Sciatic nerve (tissue), 2 donors: ENCODE measurements at regions not wholly inside any gene's neighbourhood (a gene's known extent, or its start where the extent isn't known, plus 50 kb on each side); places are given as distances from the start of the nearest gene placed in this dataset.
"Not testable (repeated sequence)": the region's sequence is repeated elsewhere in the genome, so short reads cannot be mapped to it uniquely, and the experiment has no call there.

ENCODE experiments used
- ATAC-seq: fragments of 200-7000 bp; cut with Tn5 transposase; one replicate; pipeline ENCODE4 v1.9.1; 2020; ENCODE audit warnings: mild to moderate bottlenecking, moderate library complexity
- DNase-seq: peaks from one replicate; pipeline ENCODE4 v3.0.0-alpha.2; 2020; ENCODE audit warnings: low spot score
- intact Hi-C: fragments of 100-400 bp; cut with DNase I; formaldehyde crosslinking; loops from one replicate; pipeline ENCODE4 v1.14.2; 2022
- donor health status: DM: no; HTN: no; CAD: no.
- donor health status: DM: no; HTN: no; CAD: no.

DNA sequence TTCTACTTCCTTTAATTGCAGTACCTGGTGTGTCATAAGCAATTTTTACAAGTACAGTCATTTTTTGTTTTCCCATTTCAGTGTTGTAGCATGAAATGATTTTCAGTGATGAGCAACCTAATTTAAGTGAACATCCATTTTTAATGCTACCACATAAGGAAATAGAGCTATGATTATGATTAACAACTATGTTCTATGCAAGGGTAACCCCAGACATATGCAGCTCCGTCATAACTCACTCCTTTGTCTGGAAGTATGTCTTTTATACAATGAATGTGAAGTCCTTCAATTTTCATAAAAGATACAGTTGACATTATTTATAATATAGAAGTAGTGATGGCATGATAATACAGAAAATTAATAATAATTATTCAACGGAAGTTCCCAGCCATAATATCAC, 783.3 kb upstream of the CDH18 start:
- ATAC-seq, DNase-seq, intact Hi-C loops: not testable (repeated sequence)

GRCh38 chr5:20765074-20765473, 777.1 kb upstream of the CDH18 start:
- DNase-seq, intact Hi-C loops, ATAC-seq: not testable (repeated sequence)

DNA sequence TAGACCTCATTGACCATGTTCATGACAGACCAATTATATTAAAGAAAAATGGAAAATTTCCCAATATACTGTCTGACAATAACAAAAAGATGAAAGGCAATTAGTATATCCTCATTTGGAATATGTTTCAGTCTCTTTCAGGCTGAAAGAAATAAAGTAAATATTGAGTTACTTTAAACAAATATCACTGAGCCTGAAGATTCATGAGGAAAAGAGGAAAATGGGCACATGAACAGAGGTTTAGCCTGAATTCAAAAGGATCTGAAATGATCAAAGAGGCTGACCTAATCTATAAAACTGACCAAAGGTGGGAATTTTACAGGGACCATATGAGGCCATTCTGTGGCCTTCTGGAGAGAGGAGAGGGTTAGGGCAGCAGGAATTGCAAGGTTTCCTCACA, 771.5 kb upstream of the CDH18 start:
- intact Hi-C loops, ATAC-seq, DNase-seq: not testable (repeated sequence)

DNA sequence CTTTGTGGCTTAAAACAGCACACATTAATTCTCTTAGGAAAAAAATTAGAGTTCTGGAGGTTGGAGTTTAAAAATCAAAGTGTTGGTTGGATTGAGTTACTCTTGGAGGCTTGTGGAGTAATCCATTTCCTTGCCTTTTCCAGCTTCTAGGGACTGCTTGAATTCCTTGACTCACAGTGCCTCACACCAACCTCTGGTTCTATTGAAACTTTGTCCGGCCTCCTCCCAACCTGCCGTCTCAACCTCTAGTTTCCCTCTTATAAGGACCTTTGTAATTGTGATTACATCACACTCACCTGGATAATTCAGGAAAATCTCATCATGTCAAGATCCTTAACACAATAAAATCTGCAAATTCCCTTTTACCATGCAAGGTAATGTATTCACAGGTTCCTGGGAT, 764.2 kb upstream of the CDH18 start:
- DNase-seq, ATAC-seq, intact Hi-C loops: not testable (repeated sequence)

DNA sequence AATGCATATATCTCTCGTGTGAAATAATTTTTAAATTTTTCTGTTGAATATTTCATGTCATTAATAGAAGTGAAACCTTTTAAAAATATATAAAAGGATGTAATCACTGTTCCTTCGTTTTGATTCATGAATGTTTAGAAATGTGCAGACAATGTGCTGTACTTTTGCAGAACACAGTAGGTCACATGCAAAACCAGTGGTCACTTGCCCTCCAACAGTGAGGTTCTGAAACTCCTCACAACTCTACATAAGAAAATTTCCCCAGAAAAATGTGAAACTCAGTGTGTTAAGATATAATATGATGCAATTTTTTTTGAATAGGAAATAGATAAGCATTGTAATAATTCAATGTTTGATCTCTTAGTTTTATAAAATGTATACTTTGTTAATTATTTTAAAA, 747.7 kb upstream of the CDH18 start:
- intact Hi-C loops, DNase-seq, ATAC-seq: not testable (repeated sequence)

- intact Hi-C loops, result not testable (repeated sequence)
These were observed 744.2 kb upstream of the CDH18 start for GRCh38 chr5:20732223-20732622.

GRCh38 chr5:20721286-20721685, 733.3 kb upstream of the CDH18 start:
- DNase-seq, intact Hi-C loops, ATAC-seq: not testable (repeated sequence)

More at GRCh38 chr5:20732223-20732622, 744.2 kb upstream of the CDH18 start:
- ATAC-seq, DNase-seq: not testable (repeated sequence)

DNA sequence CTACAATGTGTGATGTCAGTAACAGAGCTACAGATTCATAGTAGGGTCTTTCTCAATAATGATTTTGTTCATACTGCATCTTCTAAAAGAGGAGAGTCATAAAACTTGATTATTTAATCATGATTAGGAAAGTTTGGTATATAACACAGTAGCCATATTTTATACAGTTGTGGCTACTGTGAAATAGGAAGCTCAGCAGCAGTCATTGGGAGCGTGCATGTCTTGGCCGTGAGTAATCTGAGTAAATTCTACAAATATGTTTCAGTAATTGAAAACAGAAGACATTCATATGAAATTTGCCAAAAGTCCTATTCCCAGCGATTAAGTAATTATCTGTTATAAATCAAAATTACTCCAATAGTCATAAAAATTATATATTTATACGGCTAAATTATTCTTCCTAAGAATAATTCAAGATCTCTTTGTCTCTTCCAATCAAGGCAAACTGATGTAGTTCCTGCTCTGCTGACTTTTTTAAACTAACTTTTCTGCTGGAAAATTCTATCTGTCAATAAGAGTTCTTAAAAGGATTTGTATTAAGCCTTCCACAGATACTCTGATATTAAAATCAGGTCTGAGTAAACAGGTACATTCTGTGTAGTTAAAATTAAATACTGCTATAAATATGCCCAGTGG, 723.6 kb upstream of the CDH18 start:
- DNase-seq, intact Hi-C loops, ATAC-seq: not testable (repeated sequence)

DNA sequence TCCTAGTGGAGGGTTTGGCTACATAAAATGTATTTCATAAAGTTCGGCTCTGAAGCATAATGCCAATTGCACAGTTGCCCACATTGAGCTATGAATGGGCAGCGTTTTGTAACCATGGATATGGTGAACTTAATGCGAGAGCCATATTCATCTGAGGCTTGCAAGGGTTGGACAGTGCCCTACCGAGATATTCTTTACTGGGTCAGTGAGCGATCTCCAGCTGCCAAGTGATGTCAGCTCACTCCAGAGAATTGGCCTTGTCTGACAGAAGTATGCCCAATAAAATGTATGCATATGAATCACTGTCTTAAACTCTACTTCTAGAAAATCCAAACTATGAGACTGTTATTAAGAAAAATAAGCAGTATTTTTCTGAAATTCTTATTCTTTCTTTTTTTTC, 719.6 kb upstream of the CDH18 start:
- intact Hi-C loops, DNase-seq, ATAC-seq: not testable (repeated sequence)

GRCh38 chr5:20694121-20694520, 706.1 kb upstream of the CDH18 start:
- DNase-seq, result no peak
- intact Hi-C loops, result no loop called here
- ATAC-seq, result no peak

GRCh38 chr5:20692913-20693312, 704.9 kb upstream of the CDH18 start:
- no peak for ATAC-seq
- no peak for DNase-seq
- intact Hi-C loops, result no loop called here

GRCh38 chr5:20683241-20683940, 695.4 kb upstream of the CDH18 start:
- ATAC-seq, result no peak
- intact Hi-C loops, result no loop called here
- no peak for DNase-seq

DNA sequence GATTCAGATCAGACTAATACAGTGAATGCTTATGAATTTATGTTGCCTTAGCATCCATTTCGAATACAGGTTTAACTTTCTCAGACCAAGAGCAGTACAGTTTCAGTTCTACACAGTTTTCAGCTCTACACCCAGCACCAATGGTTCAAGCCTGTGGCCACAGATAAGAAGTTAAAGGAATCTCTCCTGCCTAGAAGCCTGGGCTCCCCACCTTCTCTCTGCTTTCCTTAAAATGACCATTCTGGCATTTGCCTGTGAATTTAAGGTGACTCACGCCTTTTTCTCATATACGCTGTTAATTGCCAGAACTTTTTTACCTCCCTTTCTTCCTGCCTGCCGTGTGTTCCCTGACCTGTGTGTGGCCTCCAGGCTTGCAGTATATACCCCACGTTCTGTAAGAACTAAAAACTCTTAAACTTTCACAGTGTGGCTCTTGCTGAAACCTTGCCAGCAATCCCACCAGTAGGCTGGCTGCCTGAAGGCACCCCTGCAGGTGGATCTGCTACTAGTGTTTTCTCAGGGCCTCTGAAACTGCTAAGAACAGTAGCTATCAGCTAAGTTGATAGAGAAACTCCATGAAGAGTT, 692.8 kb upstream of the CDH18 start:
- DNase-seq, result no peak
- no peak for ATAC-seq
- intact Hi-C loops, result no loop called here

- no peak for ATAC-seq
- intact Hi-C loops, result no loop called here
- no peak for DNase-seq
These were observed 690.9 kb upstream of the CDH18 start for GRCh38 chr5:20678814-20679298.

DNA sequence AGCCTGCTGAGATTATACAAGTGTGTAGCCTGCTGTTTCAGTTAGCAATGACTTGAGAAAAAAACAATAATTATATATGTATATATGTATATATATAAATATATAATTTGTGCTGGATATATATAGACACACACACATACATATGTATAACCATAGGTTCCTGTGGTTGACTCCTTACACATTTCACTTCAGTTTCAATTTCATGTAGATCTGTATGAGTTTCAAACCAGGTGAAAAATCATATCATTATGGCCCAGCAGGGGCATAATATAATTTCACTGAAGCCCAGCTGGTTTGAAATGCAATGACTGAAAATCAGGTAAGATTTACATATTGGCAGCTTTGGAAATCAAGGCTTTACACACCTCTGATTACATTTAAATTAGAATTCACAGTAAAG, 690.4 kb upstream of the CDH18 start:
- no peak for ATAC-seq
- intact Hi-C loops, result no loop called here
- DNase-seq, result no peak

- DNase-seq (no peak), ATAC-seq (no peak)
- intact Hi-C loops, result no loop called here
These were observed 672.6 kb upstream of the CDH18 start for GRCh38 chr5:20660588-20660987.

DNA sequence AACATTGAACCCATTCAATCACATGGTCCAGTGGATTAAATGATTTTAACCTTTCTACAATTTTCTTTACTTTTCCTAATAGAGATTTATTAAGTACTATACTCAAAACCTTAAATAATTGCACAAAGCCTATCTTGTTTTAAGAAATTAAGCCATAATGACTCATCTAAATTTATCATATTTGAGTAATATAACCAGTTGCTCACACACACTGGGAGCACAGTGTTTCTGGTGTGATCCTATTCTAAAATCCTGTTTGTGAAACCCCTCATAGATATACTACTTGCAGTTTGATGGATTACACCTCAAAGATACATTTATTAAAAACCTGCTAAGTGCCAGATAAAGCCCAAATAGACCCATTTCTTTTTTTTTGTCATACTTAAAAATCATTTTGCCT, 668.3 kb upstream of the CDH18 start:
- no peak for DNase-seq
- intact Hi-C loops, result no loop called here
- no peak for ATAC-seq

- DNase-seq, result no peak
- intact Hi-C loops, result no loop called here
- ATAC-seq, result no peak
These were observed 667.2 kb upstream of the CDH18 start for GRCh38 chr5:20655211-20655610.

DNA sequence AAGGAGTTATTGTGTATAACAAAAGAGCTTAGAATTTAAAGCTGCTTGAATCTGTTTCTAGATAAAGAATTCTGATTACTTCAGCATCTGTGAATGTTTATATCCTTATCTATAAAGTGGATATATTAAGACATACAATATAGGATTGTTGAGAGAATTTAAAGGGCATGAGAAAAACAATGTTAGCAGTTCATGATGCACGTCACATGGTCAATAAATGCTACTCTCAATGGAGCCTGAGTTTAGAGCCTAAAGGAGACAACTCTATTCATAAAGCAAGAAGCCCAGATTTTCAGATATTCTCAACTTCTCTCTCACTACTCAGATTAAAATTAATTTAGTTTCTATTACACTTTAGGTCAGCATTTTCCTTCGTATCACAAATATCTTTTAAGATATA, 666.7 kb upstream of the CDH18 start:
- DNase-seq, result no peak
- intact Hi-C loops, result no loop called here
- ATAC-seq, result no peak

- intact Hi-C loops, result no loop called here
- ATAC-seq (no peak), DNase-seq (no peak)
These were observed 666.0 kb upstream of the CDH18 start for GRCh38 chr5:20654033-20654432.
